ENCODE measurements at regions not wholly inside any gene's neighbourhood (a gene's known extent, or its start where the extent isn't known, plus 50 kb on each side); places are given as distances from the start of the nearest gene placed in this dataset.

DNA sequence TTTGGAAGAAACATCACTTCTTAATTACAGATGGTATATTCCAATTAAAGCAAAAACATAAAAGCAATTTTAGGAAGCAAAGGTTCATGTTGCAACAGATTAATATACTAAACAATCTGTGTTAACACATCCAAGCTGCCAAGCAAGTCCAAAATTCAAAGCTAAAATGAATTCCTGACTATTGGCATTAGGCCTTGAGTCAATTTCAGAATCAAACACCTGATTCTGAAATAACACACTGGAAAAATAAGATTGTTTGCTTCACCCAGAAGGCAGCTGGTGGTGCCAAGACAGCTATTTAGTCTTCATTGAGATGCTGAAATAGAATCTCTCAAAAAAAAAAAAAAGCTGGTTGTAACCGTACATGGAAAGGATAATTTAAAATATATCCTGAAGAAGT lies 465.6 kb downstream of the SOCS6 start:
- TF ChIP-seq FOXM1 (IDR thresholded peaks at IDR 0.05; ENCODE audit: borderline replicate concordance) (no peak), FOXA1 (IDR thresholded peaks at IDR 0.05) (no peak), ELF4 (IDR thresholded peaks at IDR 0.05) (no peak), SUZ12 (IDR thresholded peaks at IDR 0.05) (no peak), SP1 (IDR thresholded peaks at IDR 0.05) (no peak)
